ENCODE measurements at regions not wholly inside any gene's neighbourhood (a gene's known extent, or its start where the extent isn't known, plus 50 kb on each side); places are given as distances from the start of the nearest gene placed in this dataset.
"Not testable (repeated sequence)": the region's sequence is repeated elsewhere in the genome, so short reads cannot be mapped to it uniquely, and the experiment has no call there.

DNA sequence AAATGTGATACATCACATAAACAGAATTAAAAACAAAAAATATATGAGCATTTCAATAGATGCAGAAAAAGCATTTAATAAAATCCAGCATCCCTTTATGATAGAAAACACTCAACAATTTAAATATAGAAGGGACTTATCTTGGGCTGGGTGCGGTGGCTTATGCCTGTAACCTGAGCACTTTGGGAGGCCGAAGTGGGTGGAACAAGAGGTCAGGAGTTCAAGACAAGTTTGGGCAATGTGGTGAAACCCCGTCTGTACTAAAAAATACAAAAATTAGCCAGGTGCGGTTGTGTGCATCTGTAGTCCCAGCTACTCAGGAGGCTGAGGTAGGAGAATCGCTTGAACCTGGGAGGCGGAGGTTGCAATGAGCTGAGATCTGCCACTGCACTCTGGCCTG, 409.1 kb downstream of the ICE1 start:
- DNase-seq: not testable (repeated sequence)

DNA sequence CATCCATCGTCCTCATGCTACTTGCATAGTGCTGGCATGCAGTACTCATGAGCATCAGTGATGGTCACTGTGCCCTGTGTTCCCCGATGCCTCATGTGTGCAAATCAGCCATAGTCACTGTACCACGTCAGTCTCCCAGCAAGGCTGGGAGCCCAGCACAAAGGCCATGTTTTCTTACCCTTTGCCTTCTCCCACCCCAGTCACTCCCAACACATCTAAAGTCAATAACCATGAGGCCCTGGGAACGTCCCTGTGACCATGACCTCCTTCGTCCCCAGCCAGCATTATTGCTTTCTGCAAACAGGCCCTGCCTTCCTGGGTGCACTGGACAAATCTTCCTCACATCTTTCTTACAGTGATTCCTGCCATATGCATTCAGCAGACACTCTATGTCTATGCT, 406.1 kb downstream of the ICE1 start:
- no peak for DNase-seq

DNA sequence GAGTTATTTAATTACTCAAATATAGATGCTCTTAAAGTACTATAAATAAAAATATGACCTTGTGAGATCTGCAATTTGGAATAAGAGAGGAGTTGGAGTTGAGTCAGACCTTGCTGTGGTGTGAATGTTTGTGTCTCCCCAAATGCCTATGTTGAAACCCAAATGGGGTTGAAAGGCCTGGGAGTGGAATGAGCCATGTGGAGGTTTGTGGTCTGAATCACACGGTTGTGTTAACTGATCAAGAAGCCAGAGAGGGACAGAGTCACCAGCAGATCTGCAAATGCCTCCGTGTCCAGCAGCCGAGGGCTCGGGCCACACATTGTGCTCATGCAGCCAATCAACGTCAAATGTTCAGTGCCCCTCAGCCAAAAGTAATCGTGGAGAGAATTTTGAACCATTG, 404.4 kb downstream of the ICE1 start:
- no peak for DNase-seq

DNA sequence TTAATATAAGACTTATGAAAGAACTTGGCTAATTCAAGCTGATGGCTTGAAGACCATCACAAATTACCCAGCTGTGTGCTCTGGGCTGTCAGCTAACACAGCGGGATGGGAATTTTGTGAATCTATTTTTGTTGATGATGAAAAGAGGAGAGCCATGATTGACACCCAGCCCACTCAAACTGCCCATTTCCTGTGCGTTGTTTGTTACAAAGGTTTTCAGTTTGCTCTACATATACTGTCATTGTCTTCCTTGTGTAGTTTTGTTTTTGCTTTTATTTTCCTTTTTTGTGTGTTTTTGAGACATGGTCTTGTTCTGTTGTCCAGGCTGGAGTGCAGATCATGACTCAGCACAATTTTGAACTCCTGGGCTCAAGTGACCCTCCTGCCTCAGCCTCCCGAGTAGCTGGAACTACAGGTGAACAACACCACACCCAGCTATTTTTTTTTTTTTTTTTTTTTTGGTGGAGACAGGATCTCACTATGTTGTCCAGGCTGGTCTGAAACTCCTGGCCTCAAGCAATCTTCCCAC, 400.3 kb downstream of the ICE1 start:
- DNase-seq: no peak

GRCh38 chr5:5816960-5817359, 394.5 kb downstream of the ICE1 start:
- no peak for DNase-seq

- DNase-seq: no peak
These were observed 391.0 kb downstream of the ICE1 start for GRCh38 chr5:5813441-5813840.

DNA sequence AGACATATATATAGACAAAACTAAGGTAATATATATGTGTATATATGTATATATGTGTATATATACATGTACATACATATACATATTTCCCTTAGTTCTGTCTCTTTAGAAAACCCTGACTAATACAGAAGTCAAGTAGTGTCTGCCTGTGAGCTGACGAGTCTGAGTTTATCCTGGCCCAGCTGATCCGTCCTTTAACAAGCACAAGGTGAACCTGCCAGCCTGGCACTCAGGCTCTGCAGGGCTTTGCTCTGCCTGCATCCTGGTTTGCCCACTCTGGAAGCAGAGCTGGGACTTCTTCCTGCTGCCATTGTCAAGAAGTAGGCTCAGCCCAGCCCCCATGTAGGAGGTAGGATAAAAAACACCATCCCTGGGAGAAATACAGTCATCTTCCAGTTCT, 388.0 kb downstream of the ICE1 start:
- no peak for DNase-seq

DNA sequence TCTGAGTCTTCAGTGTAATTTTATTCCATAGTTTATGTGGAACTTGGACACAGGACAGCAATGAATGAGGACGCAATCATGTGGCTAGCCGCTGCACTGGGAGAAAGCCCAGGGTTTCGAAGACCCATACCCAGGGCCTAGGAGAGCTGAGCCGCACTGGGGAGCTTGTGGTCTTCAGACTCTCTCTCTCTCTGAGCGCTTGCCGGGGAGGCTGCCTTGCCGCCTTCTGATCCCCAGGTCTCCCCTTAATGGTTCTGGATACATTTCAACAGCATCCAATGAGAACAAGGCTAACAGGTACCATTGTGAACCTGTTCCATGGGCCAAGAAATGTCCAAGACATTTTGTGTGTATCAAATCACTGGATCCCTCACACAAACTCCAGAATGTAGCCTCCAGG, 383.4 kb downstream of the ICE1 start:
- DNase-seq: no peak

- no peak for DNase-seq
These were observed 382.2 kb downstream of the ICE1 start for GRCh38 chr5:5804478-5805233.

GRCh38 chr5:5800801-5801761, 378.6 kb downstream of the ICE1 start:
- DNase-seq: no peak

DNA sequence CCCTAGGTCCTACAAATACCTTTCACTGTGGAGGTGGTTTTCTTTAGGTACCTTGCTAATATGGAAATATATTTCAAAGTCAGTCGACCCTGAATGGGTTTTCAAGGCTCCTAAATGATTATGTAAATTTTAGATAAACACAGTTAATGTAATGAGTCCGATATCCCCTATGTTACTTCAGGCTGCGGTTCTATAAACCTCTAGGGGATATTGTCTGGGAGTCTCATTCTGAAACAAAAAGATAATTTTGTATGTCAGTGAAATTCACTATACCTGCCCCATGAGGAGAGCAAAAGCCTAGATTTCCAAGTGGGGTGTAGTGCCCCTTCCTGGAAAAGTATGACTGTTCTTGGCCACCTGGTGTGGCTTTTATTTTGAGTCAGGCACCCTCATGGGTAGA, 377.3 kb downstream of the ICE1 start:
- DNase-seq: no peak

DNA sequence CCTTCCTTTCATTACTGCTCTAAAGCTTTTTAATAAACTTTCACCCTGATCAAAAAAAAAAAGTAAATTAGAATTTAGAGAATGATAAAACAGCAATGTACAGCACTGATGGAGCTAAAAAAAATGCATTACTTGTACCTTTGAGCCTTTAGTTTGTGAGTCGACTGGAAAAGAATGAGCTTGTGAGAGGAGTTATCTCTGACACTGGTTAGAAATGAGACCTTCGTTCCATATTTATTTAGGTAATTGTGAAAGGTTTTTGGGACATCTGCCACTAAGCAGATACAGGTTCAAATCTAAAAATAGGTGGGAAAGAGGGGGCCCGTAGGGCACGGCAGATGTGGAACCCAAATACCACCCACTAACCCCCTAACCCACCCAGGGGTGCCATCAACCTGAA, 376.8 kb downstream of the ICE1 start:
- no peak for DNase-seq

- DNase-seq: no peak
These were observed 376.0 kb downstream of the ICE1 start for GRCh38 chr5:5798462-5798861.

- DNase-seq: no peak
These were observed 375.6 kb downstream of the ICE1 start for GRCh38 chr5:5798041-5798440.

DNA sequence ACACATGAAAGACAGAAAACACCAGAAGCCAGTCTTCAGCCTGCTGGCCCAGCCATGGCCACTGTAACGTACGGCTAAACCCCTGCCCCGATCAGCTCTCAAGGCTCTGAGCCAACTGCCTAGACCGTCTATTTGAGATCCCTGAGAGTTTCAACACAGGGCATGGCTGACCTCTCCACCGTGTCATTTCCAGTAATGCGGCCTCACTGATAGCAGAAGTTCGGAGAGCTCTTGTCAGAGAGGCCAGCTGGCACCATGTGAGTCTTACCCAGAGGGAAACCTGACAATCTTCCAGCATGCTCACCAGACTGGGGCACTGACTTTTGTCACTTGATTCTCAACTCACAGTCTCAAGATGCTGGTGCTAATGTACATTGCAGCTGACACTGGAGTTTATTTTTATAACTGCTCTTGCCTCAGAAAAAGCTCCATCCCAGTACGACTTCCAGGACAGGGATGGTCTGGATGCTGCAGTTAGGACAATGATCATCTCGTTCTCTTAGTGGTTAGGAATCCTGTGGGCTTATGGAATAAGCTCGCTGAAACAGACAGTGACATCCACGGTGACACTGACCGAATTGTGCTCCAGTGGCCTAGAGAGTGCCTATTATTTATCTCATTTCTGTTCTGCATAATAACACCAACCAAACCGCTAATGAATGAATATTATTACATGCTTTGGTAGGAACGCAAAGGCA, 372.7 kb downstream of the ICE1 start:
- no peak for DNase-seq

- DNase-seq: no peak
These were observed 371.7 kb downstream of the ICE1 start for GRCh38 chr5:5794118-5794560.

DNA sequence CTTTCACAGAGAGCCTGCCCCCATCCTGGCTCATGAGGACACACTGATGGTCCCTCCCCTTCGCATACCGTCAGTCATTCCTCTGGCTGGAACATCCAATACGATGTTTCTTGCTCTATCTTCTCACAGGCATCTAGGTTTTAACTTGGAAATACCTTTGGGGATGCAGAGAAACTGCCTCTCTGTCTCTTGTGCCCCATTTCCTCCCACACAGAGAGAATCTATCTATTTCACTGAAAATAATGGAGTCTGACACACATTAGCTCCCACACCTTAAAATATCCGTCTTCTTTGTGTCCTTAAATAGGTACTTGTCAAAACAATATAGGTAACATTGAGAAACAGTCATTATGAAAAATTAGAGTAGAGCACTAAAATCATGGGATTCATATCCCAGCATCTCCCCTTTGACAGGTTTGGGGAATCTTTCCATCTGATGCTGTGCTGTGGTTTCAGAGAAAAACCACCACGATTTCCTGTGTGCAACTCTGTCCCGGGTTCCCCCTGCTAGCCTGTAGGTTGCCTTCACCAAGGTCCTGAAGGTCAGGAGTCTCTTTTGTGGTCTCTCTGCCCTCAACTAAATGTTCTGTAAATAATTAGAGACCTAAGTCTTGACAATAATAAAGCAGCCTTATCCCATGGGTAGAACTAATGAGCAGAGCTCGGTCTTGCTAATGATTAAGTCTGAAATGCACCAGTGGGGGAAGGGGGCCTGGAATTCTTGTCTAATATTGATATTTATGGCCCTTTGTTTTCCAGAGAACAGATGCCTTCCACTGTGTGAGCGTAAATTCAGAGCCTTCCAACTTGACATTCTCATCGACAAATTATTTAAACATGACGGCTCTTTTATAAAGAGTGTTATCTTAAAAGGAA, 371.0 kb downstream of the ICE1 start:
- no peak for DNase-seq

GRCh38 chr5:5792106-5792505, 369.6 kb downstream of the ICE1 start:
- DNase-seq: no peak

DNA sequence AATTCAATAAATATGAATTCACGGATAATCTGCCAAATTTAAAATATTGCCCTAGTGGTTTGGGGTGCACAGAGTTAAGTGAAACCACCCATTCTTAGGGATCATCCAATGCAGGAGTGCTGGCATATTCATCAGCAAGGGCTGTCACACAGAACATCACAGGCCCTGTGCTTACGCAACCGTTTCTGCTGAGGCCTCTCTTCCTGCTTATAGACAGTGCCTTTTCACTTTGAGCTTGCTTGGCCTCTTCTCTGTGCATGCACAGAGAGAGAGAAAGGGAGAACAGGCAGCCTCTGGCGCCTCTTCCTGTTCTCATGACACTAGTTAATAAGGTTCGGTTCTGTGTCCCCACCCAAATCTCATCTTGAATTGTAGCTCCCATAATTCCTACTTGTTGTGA, 366.3 kb downstream of the ICE1 start:
- DNase-seq: no peak

- no peak for DNase-seq
These were observed 364.9 kb downstream of the ICE1 start for GRCh38 chr5:5787373-5787772.

DNA sequence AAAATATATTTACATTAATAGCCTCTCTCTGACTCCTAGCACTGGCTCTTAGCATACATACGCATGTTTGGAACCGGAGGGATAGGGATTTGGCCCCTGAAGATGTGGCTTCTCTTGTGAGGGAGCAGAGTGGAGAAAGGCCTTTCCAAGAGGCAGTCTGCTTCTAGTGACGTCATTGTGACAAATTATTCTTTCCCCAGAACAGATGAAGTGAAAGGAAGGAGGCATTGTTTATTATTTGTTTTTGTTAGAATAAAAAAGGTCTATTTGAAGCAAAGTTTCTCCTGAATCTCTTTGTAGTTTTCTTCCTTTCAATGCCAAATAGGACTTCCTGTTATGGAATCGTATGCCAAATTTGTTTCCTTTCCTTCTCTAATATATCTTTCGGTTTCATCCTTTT, 361.6 kb downstream of the ICE1 start:
- DNase-seq: no peak

- DNase-seq: no peak
These were observed 360.5 kb downstream of the ICE1 start for GRCh38 chr5:5783021-5783420.
